Esophagus squamous epithelium (tissue), 5 donors: ENCODE measurements at regions not wholly inside any gene's neighbourhood (a gene's known extent, or its start where the extent isn't known, plus 50 kb on each side); places are given as distances from the start of the nearest gene placed in this dataset.

ENCODE experiments used
- DNase-seq: peaks from one replicate; lab custom pipeline; 2025; lab: John Stamatoyannopoulos, UW
- H3K27ac ChIP-seq, 4 donors: fragments of 200-600 bp; sonication (generic); one replicate each; pipeline ENCODE4 v1.5.1; 2016 to 2019; ENCODE audit warnings: mild to moderate bottlenecking in 1 of 4
- H3K27me3 ChIP-seq, 4 donors: fragments of 200-600 bp; sonication (generic); 1 replicate in 3 of 4; 2 replicates in 1 of 4; pipeline versions ENCODE4 v1.5.1 to v1.6.0; 2017 to 2021; ENCODE audit warnings: antibody characterized with exemption in 1 of 4
- H3K36me3 ChIP-seq, 3 donors: fragments of 200-600 bp; sonication (generic); one replicate each; pipeline ENCODE4 v1.5.1; 2016 to 2019
- H3K4me1 ChIP-seq, 3 donors: fragments of 200-600 bp; sonication (generic); one replicate each; pipeline ENCODE4 v1.5.1; 2017 to 2019
- H3K4me3 ChIP-seq, 4 donors: fragments of 200-600 bp; sonication (generic); 1 replicate in 3 of 4; 2 replicates in 1 of 4; pipeline ENCODE4 v1.5.1; 2016 to 2019; ENCODE audit warnings: mild to moderate bottlenecking in 2 of 4, moderate library complexity in 1 of 4
- H3K9me3 ChIP-seq, 3 donors: fragments of 200-600 bp; sonication (generic); one replicate each; pipeline ENCODE4 v1.5.1; 2016 to 2019
- CTCF ChIP-seq, 6 experiments: fragments of 450-650 bp in 4 of 6; fragments of 200-600 bp in 2 of 6; sonication (generic) in 2 of 6; IDR thresholded peaks; one replicate each; pipeline ENCODE4 v1.5.1; 2016 to 2019; ENCODE audit warnings: antibody characterized with exemption in 6 of 6, mild to moderate bottlenecking in 4 of 6, moderate library complexity in 4 of 6
- POLR2A ChIP-seq, 4 donors: fragments of 450-650 bp; IDR thresholded peaks; one replicate each; pipeline ENCODE4 v1.6.1; 2017; ENCODE audit warnings: antibody characterized with exemption in 4 of 4, mild to moderate bottlenecking in 4 of 4, moderate library complexity in 3 of 4
- WGBS, 2 donors: methylation state at CpG; one replicate each; pipeline ENCODE4 v1.1.5; 2018; 5-methylcytosine and 5-hydroxymethylcytosine counted together
- intact Hi-C: fragments of 100-400 bp; cut with DNase I; formaldehyde crosslinking; loops from one replicate; pipeline ENCODE4 v1.15.0; 2022
- donor health status: DM: yes; HTN: yes; CAD: no.

GRCh38 chr4:83213640-83214039 lies 71.0 kb downstream of the COQ2 start:
- intact Hi-C loops = no loop called here
- 83 to 98% methylated on average over 5 of the region's 5 CpGs for WGBS, 2 donors

GRCh38 chr4:83212041-83212851 lies 72.4 kb downstream of the COQ2 start:
- H3K9me3 ChIP-seq = no peaks in the 10 kb centered on the region
- intact Hi-C loops = no loop called here
- WGBS, 2 donors = 25 to 35% methylated on average over 9 of the region's 9 CpGs
- H3K4me1 ChIP-seq = peaks cover 15 to 78% (median 18%) of the 10 kb centered on the region in 3 donors
- peak overlapping the region; percentile 67 to 85 (median 75) for H3K27ac ChIP-seq
- no peaks in the 10 kb centered on the region for H3K36me3 ChIP-seq
- no peak overlapping the region for H3K4me3 ChIP-seq
- TF ChIP-seq CTCF (IDR thresholded peaks at IDR 0.05) = peak in 1 of 6 experiments; percentile 33
- TF ChIP-seq POLR2A (IDR thresholded peaks at IDR 0.05) = no peak
- DNase-seq = no peak
- H3K27me3 ChIP-seq = no peaks in the 10 kb centered on the region

More at GRCh38 chr4:83213640-83214039, 71.0 kb downstream of the COQ2 start:
- H3K9me3 ChIP-seq = no peaks in the 10 kb centered on the region
- no peaks in the 10 kb centered on the region for H3K36me3 ChIP-seq
- TF ChIP-seq POLR2A (IDR thresholded peaks at IDR 0.05) (no peak), CTCF (IDR thresholded peaks at IDR 0.05) (no peak)
- peak overlapping the region; percentile 67 to 85 (median 74) for H3K27ac ChIP-seq
- H3K4me1 ChIP-seq = peaks cover 25 to 84% (median 28%) of the 10 kb centered on the region in 3 donors
- H3K4me3 ChIP-seq = no peak overlapping the region
- no peaks in the 10 kb centered on the region for H3K27me3 ChIP-seq
- DNase-seq = no peak

- Histone ChIP-seq H3K27me3 (no peaks in the 10 kb centered on the region), H3K36me3 (no peaks in the 10 kb centered on the region), H3K9me3 (no peaks in the 10 kb centered on the region), H3K4me1 (peaks cover 11 to 60% (median 13%) of the 10 kb centered on the region in 3 donors), H3K27ac (peak overlapping the region; percentile 21 to 85 (median 69)), H3K4me3 (no peak overlapping the region)
- 62 to 66% methylated on average over 4 of the region's 4 CpGs for WGBS, 2 donors
- no peak for TF ChIP-seq POLR2A (IDR thresholded peaks at IDR 0.05)
- TF ChIP-seq CTCF (IDR thresholded peaks at IDR 0.05) = no peak
- DNase-seq = no peak
- intact Hi-C loops = no loop called here
Measured at GRCh38 chr4:83209419-83209818, 75.2 kb downstream of the COQ2 start.

DNA sequence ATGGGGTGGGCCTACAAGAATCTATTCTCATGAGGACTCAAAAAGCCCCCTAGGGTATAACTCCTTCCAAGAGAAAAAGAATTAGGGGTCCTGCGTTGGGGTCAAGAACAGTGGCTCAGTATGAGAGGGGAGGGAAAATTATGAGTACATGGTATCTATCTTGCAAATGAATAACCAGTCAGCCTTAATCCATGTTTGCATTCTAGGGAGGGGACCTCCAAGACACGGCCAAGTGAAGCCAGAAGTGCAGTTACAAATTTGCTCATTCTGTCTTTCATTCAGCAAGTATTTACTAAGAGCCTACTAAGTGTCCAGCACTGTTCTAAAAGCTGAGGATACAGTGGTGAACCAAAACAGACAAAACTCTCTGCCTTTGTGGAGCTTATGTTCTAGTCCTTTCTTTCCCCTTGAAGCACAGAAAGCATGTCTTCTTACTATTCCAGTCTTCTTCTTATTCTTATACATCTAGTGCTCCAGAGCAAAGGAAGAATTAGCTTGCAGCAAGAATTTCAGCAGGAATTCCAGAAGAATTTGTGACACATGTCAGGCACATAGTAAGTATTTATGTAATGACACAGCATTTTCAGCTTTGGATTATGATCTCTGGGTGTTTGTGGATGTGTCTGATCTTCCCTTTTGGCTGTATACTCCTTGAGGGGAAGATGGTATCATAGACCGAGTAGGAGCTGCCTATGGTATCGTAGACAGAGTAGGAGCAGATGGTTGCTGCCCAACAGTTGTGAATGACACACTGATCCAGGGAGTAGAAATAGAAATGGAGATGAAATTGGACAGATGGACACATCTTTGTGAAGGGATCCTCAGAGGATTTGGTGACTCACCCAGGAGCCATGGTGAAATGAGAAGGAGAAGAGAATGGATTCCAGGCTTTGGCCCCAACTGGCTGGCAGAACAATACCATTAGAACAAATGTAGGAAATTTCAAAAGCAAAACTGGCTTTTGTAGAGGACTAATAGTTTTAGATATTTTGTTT lies 75.9 kb downstream of the COQ2 start:
- no peaks in the 10 kb centered on the region for H3K9me3 ChIP-seq
- intact Hi-C loops = no loop called here
- H3K4me3 ChIP-seq = no peak overlapping the region
- 82 to 87% methylated on average over 4 of the region's 4 CpGs for WGBS, 2 donors
- TF ChIP-seq CTCF (IDR thresholded peaks at IDR 0.05) (no peak), POLR2A (IDR thresholded peaks at IDR 0.05) (no peak)
- no peaks in the 10 kb centered on the region for H3K36me3 ChIP-seq
- peaks cover 11 to 55% (median 13%) of the 10 kb centered on the region in 3 donors for H3K4me1 ChIP-seq
- no peaks in the 10 kb centered on the region for H3K27me3 ChIP-seq
- no peak for DNase-seq
- H3K27ac ChIP-seq = peak overlapping the region; percentile 21 to 85 (median 69)
